Type B pancreatic cell (in vitro differentiated cells): ENCODE measurements at regions not wholly inside any gene's neighbourhood (a gene's known extent, or its start where the extent isn't known, plus 50 kb on each side); places are given as distances from the start of the nearest gene placed in this dataset.

Experiments
- DNase-seq: peaks from one replicate; pipeline ENCODE4 v3.0.0; 2021; ENCODE audit warnings: mixed read lengths; ENCODE audit not compliant: unreplicated experiment; ENCODE audit errors: extremely low spot score
- H3K27ac Mint-ChIP-seq: 2 replicates; pipeline ENCODE4 v1.8.0; 2021; ENCODE audit warnings: mild to moderate bottlenecking, mixed read lengths
- H3K27me3 Mint-ChIP-seq: 2 replicates; pipeline ENCODE4 v1.8.0; 2021; ENCODE audit warnings: mixed read lengths
- H3K36me3 Mint-ChIP-seq: 2 replicates; pipeline ENCODE4 v1.8.0; 2021; ENCODE audit warnings: mixed read lengths
- H3K4me1 Mint-ChIP-seq: one replicate; pipeline ENCODE4 v1.8.0; 2021; ENCODE audit warnings: mixed read lengths; ENCODE audit not compliant: unreplicated experiment
- H3K4me3 Mint-ChIP-seq: 2 replicates; pipeline ENCODE4 v1.8.0; 2021; ENCODE audit warnings: mild to moderate bottlenecking, mixed read lengths
- H3K9me3 Mint-ChIP-seq: 2 replicates; pipeline ENCODE4 v1.8.0; 2021; ENCODE audit warnings: mixed read lengths
- TF ChIP-seq, protein P1 (sequence below): fragments of 200-600 bp; sonication (generic); conservative IDR thresholded peaks from 2 replicates; pipeline ENCODE4 v1.5.0; 2021; ENCODE audit warnings: antibody characterized with exemption, mild to moderate bottlenecking

DNA sequence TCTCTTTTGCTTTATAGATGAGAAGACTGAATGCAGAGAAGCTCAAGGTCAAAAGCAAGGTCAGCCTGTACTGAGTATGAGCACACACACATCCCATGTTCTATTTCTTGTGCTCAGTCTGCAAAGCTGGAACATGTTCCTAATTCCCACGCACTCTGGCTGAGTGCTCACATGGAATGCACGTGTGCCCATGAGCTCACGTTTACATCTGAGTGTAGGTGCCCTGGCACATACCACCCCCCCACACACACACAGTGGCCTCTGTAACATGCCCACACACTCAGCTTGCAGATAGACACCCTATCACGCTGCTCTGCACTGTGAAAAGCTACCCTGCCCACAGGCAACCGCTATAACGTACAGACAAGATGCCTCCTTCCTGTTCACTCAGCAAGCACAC is 700.1 kb downstream of the MED13L start:
- H3K27me3 Mint-ChIP-seq = peaks cover 2% of the 10 kb centered on the region

DNA sequence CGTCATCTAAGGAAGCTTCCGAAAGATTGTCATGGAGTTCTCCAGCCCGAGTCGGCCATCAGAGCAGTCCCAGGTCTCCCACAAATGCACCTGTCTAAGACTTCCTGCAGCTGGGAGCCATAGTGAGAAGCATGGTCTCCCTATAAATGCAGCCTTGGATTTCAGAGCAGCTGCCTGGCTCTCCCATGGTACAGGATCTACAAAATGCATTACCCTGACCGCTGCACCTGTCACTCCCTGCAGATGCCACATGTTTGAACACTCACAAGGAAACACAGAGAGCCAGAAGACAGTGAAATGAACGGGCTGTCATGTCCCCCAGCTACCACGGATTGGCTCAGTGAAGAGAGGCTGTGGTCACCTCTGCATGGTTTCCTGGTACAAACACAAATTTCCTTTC is 702.7 kb downstream of the MED13L start:
- no peak overlapping the region for H3K27ac Mint-ChIP-seq
- no peaks in the 10 kb centered on the region for H3K4me1 Mint-ChIP-seq
- no peak overlapping the region for H3K4me3 Mint-ChIP-seq
- no peaks in the 10 kb centered on the region for H3K9me3 Mint-ChIP-seq
- no peaks in the 10 kb centered on the region for H3K36me3 Mint-ChIP-seq
- TF ChIP-seq, protein P1, sequence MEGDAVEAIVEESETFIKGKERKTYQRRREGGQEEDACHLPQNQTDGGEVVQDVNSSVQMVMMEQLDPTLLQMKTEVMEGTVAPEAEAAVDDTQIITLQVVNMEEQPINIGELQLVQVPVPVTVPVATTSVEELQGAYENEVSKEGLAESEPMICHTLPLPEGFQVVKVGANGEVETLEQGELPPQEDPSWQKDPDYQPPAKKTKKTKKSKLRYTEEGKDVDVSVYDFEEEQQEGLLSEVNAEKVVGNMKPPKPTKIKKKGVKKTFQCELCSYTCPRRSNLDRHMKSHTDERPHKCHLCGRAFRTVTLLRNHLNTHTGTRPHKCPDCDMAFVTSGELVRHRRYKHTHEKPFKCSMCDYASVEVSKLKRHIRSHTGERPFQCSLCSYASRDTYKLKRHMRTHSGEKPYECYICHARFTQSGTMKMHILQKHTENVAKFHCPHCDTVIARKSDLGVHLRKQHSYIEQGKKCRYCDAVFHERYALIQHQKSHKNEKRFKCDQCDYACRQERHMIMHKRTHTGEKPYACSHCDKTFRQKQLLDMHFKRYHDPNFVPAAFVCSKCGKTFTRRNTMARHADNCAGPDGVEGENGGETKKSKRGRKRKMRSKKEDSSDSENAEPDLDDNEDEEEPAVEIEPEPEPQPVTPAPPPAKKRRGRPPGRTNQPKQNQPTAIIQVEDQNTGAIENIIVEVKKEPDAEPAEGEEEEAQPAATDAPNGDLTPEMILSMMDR = no peak
- no peak for DNase-seq
- H3K27me3 Mint-ChIP-seq = no peaks in the 10 kb centered on the region

More for the DNA sequence above, 700.1 kb downstream of the MED13L start:
- no peak overlapping the region for H3K27ac Mint-ChIP-seq
- no peak for DNase-seq
- no peak overlapping the region for H3K4me3 Mint-ChIP-seq
- no peaks in the 10 kb centered on the region for H3K36me3 Mint-ChIP-seq
- no peaks in the 10 kb centered on the region for H3K9me3 Mint-ChIP-seq
- no peaks in the 10 kb centered on the region for H3K4me1 Mint-ChIP-seq
- TF ChIP-seq, protein P1 = no peak

DNA sequence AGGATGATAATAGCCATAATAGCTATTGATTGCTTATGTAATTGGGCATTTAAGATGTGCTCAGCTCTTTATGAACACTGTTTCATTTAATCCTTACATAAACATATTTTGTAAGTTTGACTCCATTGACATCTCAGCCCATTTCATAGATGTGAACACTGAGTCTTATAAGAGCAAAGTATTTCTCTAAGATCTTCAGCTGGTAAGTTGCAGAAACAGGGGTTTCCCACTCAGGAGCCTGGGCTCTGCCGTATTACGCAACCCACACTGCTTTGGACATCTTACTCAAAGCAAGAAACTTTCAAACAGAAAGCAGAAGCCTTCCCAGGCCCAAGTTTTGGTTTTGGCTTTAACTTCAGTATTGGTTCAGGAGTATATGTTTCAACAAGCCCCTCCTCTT is 705.1 kb downstream of the MED13L start:
- TF ChIP-seq, protein P1 = no peak
- no peaks in the 10 kb centered on the region for H3K27me3 Mint-ChIP-seq
- no peak overlapping the region for H3K4me3 Mint-ChIP-seq
- no peaks in the 10 kb centered on the region for H3K9me3 Mint-ChIP-seq
- no peak for DNase-seq
- H3K27ac Mint-ChIP-seq = no peak overlapping the region
- peaks cover 3% of the 10 kb centered on the region for H3K4me1 Mint-ChIP-seq
- H3K36me3 Mint-ChIP-seq = no peaks in the 10 kb centered on the region

DNA sequence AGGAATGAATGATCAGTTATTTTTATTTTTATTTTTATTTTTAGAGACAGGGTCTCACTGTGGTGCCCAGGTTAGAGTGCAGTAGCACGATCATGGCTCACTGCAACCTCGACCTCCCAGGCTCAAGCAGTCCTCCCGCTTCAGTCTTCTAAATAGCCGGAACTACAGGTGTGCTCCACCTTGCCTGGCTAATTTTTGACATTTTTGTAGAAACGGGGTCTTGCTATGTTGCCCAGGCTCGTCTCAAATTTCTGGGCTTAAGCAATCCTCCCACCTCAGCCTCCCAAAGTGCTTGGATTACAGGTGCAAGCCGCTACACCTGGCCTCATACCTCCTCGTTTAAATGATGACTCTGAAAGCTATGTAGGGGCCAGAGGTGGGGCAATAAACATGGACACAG is 706.0 kb downstream of the MED13L start:
- H3K4me1 Mint-ChIP-seq = peaks cover 8% of the 10 kb centered on the region
- no peak for DNase-seq
- H3K4me3 Mint-ChIP-seq = no peak overlapping the region
- no peak overlapping the region for H3K27ac Mint-ChIP-seq
- H3K27me3 Mint-ChIP-seq = no peaks in the 10 kb centered on the region
- H3K36me3 Mint-ChIP-seq = no peaks in the 10 kb centered on the region
- TF ChIP-seq, protein P1 = no peak
- H3K9me3 Mint-ChIP-seq = no peaks in the 10 kb centered on the region

DNA sequence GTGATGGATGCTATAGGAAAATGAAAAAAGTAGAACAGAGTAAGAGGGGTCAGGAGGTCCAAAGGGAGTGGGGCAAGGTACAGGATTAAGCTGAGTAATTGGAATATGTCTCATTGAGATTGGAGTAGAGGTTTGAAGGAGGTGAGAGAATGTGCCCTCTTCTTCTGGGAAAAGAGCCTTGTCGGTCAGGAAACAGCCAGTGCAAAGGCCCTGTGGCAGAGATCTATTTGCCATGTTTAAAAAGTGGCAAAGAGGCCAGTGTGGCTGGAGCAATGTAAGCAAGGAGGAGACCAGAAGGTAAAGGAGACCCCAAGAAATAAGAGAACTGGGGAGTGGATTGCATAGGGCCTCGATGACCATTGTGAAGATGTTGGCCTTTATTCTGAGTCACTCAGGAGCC is 706.5 kb downstream of the MED13L start:
- Mint-ChIP-seq H3K4me1 (peaks cover 8% of the 10 kb centered on the region), H3K4me3 (no peak overlapping the region), H3K27me3 (no peaks in the 10 kb centered on the region), H3K36me3 (no peaks in the 10 kb centered on the region), H3K27ac (no peak overlapping the region), H3K9me3 (no peaks in the 10 kb centered on the region)
- TF ChIP-seq, protein P1 = no peak
- DNase-seq = no peak
